ENCODE measurements at regions not wholly inside any gene's neighbourhood (a gene's known extent, or its start where the extent isn't known, plus 50 kb on each side); places are given as distances from the start of the nearest gene placed in this dataset.

- DNase-seq: no peak
Observed at GRCh38 chr6:6897140-6897539, 210.6 kb upstream of the RREB1 start.

GRCh38 chr6:6900569-6901204 is 207.1 kb upstream of the RREB1 start:
- DNase-seq: no peak

GRCh38 chr6:6901205-6901719 is 206.5 kb upstream of the RREB1 start:
- no peak for DNase-seq

- no peak for DNase-seq
Observed at GRCh38 chr6:6901945-6902344, 205.8 kb upstream of the RREB1 start.

- no peak for DNase-seq
Observed at GRCh38 chr6:6905961-6906518, 201.7 kb upstream of the RREB1 start.

- DNase-seq: no peak
Observed at GRCh38 chr6:6906570-6907213, 201.1 kb upstream of the RREB1 start.

GRCh38 chr6:6907286-6907685 is 200.5 kb upstream of the RREB1 start:
- DNase-seq: no peak

- no peak for DNase-seq
Observed at GRCh38 chr6:6908121-6908520, 199.6 kb upstream of the RREB1 start.

GRCh38 chr6:6909111-6909510 is 198.7 kb upstream of the RREB1 start:
- DNase-seq: no peak

- DNase-seq: no peak
Observed at GRCh38 chr6:6910734-6911295, 196.9 kb upstream of the RREB1 start.

GRCh38 chr6:6911391-6911790 is 196.4 kb upstream of the RREB1 start:
- no peak for DNase-seq

GRCh38 chr6:6912817-6913744 is 194.7 kb upstream of the RREB1 start:
- no peak for DNase-seq

- no peak for DNase-seq
Observed at GRCh38 chr6:6915219-6915618, 192.5 kb upstream of the RREB1 start.

- DNase-seq: no peak
Observed at GRCh38 chr6:6915813-6916547, 191.8 kb upstream of the RREB1 start.

- no peak for DNase-seq
Observed at GRCh38 chr6:6916598-6916997, 191.2 kb upstream of the RREB1 start.

- DNase-seq: no peak
Observed at GRCh38 chr6:6918216-6918983, 189.4 kb upstream of the RREB1 start.

GRCh38 chr6:6919173-6919572 is 188.6 kb upstream of the RREB1 start:
- no peak for DNase-seq

- no peak for DNase-seq
Observed at GRCh38 chr6:6920114-6920986, 187.4 kb upstream of the RREB1 start.

GRCh38 chr6:6920987-6921313 is 186.8 kb upstream of the RREB1 start:
- no peak for DNase-seq

GRCh38 chr6:6922166-6922565 is 185.6 kb upstream of the RREB1 start:
- no peak for DNase-seq

- DNase-seq: no peak
Observed at GRCh38 chr6:6923605-6924004, 184.2 kb upstream of the RREB1 start.

Data from activated T-cell treated with anti-CD3 and anti-CD28 coated beads, Interleukin-2, amount 50 U/mL, for 1 hour (primary cell).